Astrocyte (in vitro differentiated cells and primary cell): ENCODE measurements at regions not wholly inside any gene's neighbourhood (a gene's known extent, or its start where the extent isn't known, plus 50 kb on each side); places are given as distances from the start of the nearest gene placed in this dataset.

Experiments
- DNase-seq: peaks from one replicate; pipeline ENCODE4 v3.0.0-alpha.2; 2010; ENCODE audit warnings: low read depth
- FAIRE-seq: peaks from 2 replicates; lab custom pipeline; 2011; peaks lifted over from hg19 to GRCh38; lab: Jason Lieb, UNC
- H2AFZ ChIP-seq: 2 replicates; pipeline ENCODE4 v1.6.0; 2012; ENCODE audit warnings: low read depth, low read length, inconsistent platforms
- H3K27ac ChIP-seq: 2 replicates; pipeline ENCODE4 v1.5.1; 2011; ENCODE audit warnings: low read depth, low read length, inconsistent platforms
- H3K27me3 ChIP-seq: 2 replicates; pipeline ENCODE4 v1.6.0; 2011; ENCODE audit warnings: low read length, inconsistent platforms; ENCODE audit not compliant: insufficient read depth
- H3K36me3 ChIP-seq: 2 replicates; pipeline ENCODE4 v1.5.1; 2011; ENCODE audit warnings: low read length, inconsistent platforms; ENCODE audit not compliant: insufficient read depth
- H3K4me1 ChIP-seq: 2 replicates; pipeline ENCODE4 v1.5.1; 2011; ENCODE audit warnings: low read length, inconsistent platforms; ENCODE audit not compliant: insufficient read depth
- H3K4me2 ChIP-seq: 2 replicates; pipeline ENCODE4 v1.6.0; 2012; ENCODE audit warnings: low read length, inconsistent platforms
- H3K4me3 ChIP-seq: 2 replicates; pipeline ENCODE4 v1.5.1; 2011; ENCODE audit warnings: low read depth, mild to moderate bottlenecking, low read length, inconsistent platforms; ENCODE audit not compliant: insufficient read depth
- H3K79me2 ChIP-seq: 2 replicates; pipeline ENCODE4 v1.6.0; 2012; ENCODE audit warnings: mild to moderate bottlenecking, low read length, inconsistent platforms; ENCODE audit not compliant: insufficient read depth
- H3K9ac ChIP-seq: 2 replicates; pipeline ENCODE4 v1.6.0; 2012; ENCODE audit warnings: mild to moderate bottlenecking, low read length, inconsistent platforms
- H3K9me3 ChIP-seq: 2 replicates; pipeline ENCODE4 v1.5.1; 2012; ENCODE audit warnings: low read depth, mild to moderate bottlenecking, low read length, inconsistent platforms; ENCODE audit not compliant: insufficient read depth
- H4K20me1 ChIP-seq: 2 replicates; pipeline ENCODE4 v1.6.0; 2012; ENCODE audit warnings: low read length, inconsistent platforms; ENCODE audit not compliant: insufficient read depth
- H3K27ac Mint-ChIP-seq: one replicate; pipeline ENCODE4 v1.8.0; 2021; ENCODE audit warnings: mild to moderate bottlenecking, mixed read lengths; ENCODE audit not compliant: unreplicated experiment
- H3K27me3 Mint-ChIP-seq: one replicate; pipeline ENCODE4 v1.8.0; 2021; ENCODE audit warnings: low read depth, mixed read lengths; ENCODE audit not compliant: unreplicated experiment
- H3K36me3 Mint-ChIP-seq: one replicate; pipeline ENCODE4 v1.8.0; 2021; ENCODE audit warnings: low read depth, mixed read lengths; ENCODE audit not compliant: unreplicated experiment
- H3K4me1 Mint-ChIP-seq: one replicate; pipeline ENCODE4 v1.8.0; 2021; ENCODE audit warnings: low read depth, mixed read lengths; ENCODE audit not compliant: unreplicated experiment
- H3K4me3 Mint-ChIP-seq: one replicate; pipeline ENCODE4 v1.8.0; 2021; ENCODE audit warnings: mild to moderate bottlenecking, moderate library complexity, mixed read lengths; ENCODE audit not compliant: unreplicated experiment
- H3K9me3 Mint-ChIP-seq: one replicate; pipeline ENCODE4 v1.8.0; 2021; ENCODE audit warnings: mild to moderate bottlenecking, mixed read lengths; ENCODE audit not compliant: unreplicated experiment
- EZH2 ChIP-seq: IDR thresholded peaks from 2 replicates; pipeline ENCODE4 v1.6.1; 2012; ENCODE audit warnings: mild to moderate bottlenecking, low read length, inconsistent platforms; ENCODE audit not compliant: insufficient read depth
- TF ChIP-seq, protein P1 (sequence below): IDR thresholded peaks from 2 replicates; pipeline ENCODE4 v1.5.1; 2011; ENCODE audit warnings: low read depth, mild to moderate bottlenecking, inconsistent platforms, low read length, moderate library complexity; ENCODE audit not compliant: insufficient read depth

GRCh38 chr6:135640048-135640447, 142.5 kb upstream of the AHI1 start:
- Histone ChIP-seq H3K4me1 (no peaks in the 10 kb centered on the region), H3K79me2 (no peaks in the 10 kb centered on the region), H2AFZ (no peak overlapping the region), H3K27ac (no peak overlapping the region), H3K36me3 (no peaks in the 10 kb centered on the region), H3K4me2 (no peak overlapping the region), H3K4me3 (no peak overlapping the region), H3K27me3 (no peaks in the 10 kb centered on the region), H4K20me1 (no peaks in the 10 kb centered on the region), H3K9ac (no peak overlapping the region), H3K9me3 (no peaks in the 10 kb centered on the region)
- no peak overlapping the region for H3K27ac Mint-ChIP-seq
- TF ChIP-seq, protein P1, sequence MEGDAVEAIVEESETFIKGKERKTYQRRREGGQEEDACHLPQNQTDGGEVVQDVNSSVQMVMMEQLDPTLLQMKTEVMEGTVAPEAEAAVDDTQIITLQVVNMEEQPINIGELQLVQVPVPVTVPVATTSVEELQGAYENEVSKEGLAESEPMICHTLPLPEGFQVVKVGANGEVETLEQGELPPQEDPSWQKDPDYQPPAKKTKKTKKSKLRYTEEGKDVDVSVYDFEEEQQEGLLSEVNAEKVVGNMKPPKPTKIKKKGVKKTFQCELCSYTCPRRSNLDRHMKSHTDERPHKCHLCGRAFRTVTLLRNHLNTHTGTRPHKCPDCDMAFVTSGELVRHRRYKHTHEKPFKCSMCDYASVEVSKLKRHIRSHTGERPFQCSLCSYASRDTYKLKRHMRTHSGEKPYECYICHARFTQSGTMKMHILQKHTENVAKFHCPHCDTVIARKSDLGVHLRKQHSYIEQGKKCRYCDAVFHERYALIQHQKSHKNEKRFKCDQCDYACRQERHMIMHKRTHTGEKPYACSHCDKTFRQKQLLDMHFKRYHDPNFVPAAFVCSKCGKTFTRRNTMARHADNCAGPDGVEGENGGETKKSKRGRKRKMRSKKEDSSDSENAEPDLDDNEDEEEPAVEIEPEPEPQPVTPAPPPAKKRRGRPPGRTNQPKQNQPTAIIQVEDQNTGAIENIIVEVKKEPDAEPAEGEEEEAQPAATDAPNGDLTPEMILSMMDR: no peak
- TF ChIP-seq EZH2: no peak
- no peaks in the 10 kb centered on the region for H3K27me3 Mint-ChIP-seq
- no peak for FAIRE-seq
- no peaks in the 10 kb centered on the region for H3K9me3 Mint-ChIP-seq
- H3K4me1 Mint-ChIP-seq: no peaks in the 10 kb centered on the region
- DNase-seq: no peak
- no peak overlapping the region for H3K4me3 Mint-ChIP-seq
- H3K36me3 Mint-ChIP-seq: no peaks in the 10 kb centered on the region

DNA sequence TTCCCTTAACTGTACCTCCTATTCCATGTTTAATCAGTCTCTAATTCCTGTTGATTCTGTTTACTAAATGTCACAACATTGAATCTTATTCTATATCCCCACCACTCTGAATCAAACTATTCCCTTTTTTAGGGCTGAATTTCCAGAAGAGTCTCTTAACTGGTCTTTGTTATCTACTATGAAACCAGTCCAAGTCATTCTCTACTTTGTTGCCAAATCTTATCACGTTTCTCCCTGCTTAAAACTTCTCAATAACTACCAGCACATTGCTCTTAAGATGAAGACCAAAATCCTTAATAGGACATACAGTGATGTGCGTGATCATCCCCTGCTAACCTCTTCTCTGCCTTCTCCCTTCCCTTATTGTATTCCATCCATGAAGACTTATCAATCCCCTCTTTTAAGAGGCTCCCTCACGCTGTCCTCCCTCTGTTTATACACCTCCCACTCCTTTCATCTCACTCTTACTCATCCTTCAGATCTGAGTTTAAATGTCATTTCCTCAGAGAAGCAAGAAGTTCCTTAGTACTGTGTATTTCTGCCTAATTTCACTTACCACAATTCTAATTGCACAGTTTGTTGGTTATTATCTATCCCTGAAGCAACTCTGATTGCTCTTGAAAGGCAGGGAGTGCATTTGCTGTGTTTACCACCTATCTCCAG, 143.0 kb upstream of the AHI1 start:
- H4K20me1 ChIP-seq: no peaks in the 10 kb centered on the region
- Mint-ChIP-seq H3K9me3 (no peaks in the 10 kb centered on the region), H3K4me1 (no peaks in the 10 kb centered on the region), H3K27me3 (no peaks in the 10 kb centered on the region), H3K27ac (no peak overlapping the region), H3K36me3 (no peaks in the 10 kb centered on the region), H3K4me3 (no peak overlapping the region)
- H3K27ac ChIP-seq: no peak overlapping the region
- no peak overlapping the region for H3K4me3 ChIP-seq
- H3K9ac ChIP-seq: no peak overlapping the region
- no peaks in the 10 kb centered on the region for H3K36me3 ChIP-seq
- H3K79me2 ChIP-seq: no peaks in the 10 kb centered on the region
- FAIRE-seq (no peak), DNase-seq (no peak)
- no peaks in the 10 kb centered on the region for H3K27me3 ChIP-seq
- H3K4me1 ChIP-seq: no peaks in the 10 kb centered on the region
- no peak overlapping the region for H2AFZ ChIP-seq
- H3K4me2 ChIP-seq: no peak overlapping the region
- no peak for TF ChIP-seq EZH2
- TF ChIP-seq, protein P1: no peak
- no peaks in the 10 kb centered on the region for H3K9me3 ChIP-seq

GRCh38 chr6:135642912-135643311, 145.4 kb upstream of the AHI1 start:
- Histone ChIP-seq H2AFZ (no peak overlapping the region), H3K79me2 (no peaks in the 10 kb centered on the region), H3K27me3 (no peaks in the 10 kb centered on the region), H4K20me1 (no peaks in the 10 kb centered on the region), H3K4me1 (no peaks in the 10 kb centered on the region), H3K4me3 (no peak overlapping the region), H3K9ac (no peak overlapping the region), H3K9me3 (no peaks in the 10 kb centered on the region), H3K4me2 (no peak overlapping the region), H3K36me3 (no peaks in the 10 kb centered on the region), H3K27ac (no peak overlapping the region)
- H3K27me3 Mint-ChIP-seq: no peaks in the 10 kb centered on the region
- FAIRE-seq (no peak), DNase-seq (no peak)
- peaks cover under 1% of the 10 kb centered on the region for H3K9me3 Mint-ChIP-seq
- H3K36me3 Mint-ChIP-seq: no peaks in the 10 kb centered on the region
- no peak overlapping the region for H3K27ac Mint-ChIP-seq
- H3K4me1 Mint-ChIP-seq: no peaks in the 10 kb centered on the region
- H3K4me3 Mint-ChIP-seq: no peak overlapping the region
- TF ChIP-seq EZH2: no peak
- TF ChIP-seq, protein P1: no peak
